SK-N-SH (cell line): ENCODE measurements at regions not wholly inside any gene's neighbourhood (a gene's known extent, or its start where the extent isn't known, plus 50 kb on each side); places are given as distances from the start of the nearest gene placed in this dataset.

Experiments
- CTCF ChIA-PET: fragments of 300-600, 350-600 bp; formaldehyde crosslinking; extraction: SDS; loops from one replicate; lab custom pipeline; 2021; lab: Yijun Ruan, JAX
- POLR2A ChIA-PET: fragments of 350-600 bp; sonication (Branson Sonifier 250); formaldehyde crosslinking; extraction: SDS; loops from one replicate; lab custom pipeline; 2020; ENCODE audit warnings: antibody characterized with exemption, inconsistent platforms; lab: Yijun Ruan, JAX
- DNase-seq: peaks from one replicate; pipeline ENCODE4 v3.0.0; 2012
- H2AFZ ChIP-seq: fragments of 200-600 bp; sonication (generic); 2 replicates; pipeline ENCODE4 v1.8.1; 2016; ENCODE audit warnings: antibody characterized with exemption, mild to moderate bottlenecking, low read depth
- H3F3A ChIP-seq: fragments of 200-600 bp; sonication (generic); replicated peaks from 2 replicates; pipeline ENCODE3; 2016; ENCODE audit warnings: antibody characterized with exemption, mild to moderate bottlenecking; ENCODE audit not compliant: insufficient read depth
- H3K27ac ChIP-seq, 2 experiments: fragments of 200-500 bp in 1 of 2; fragments of 200-600 bp in 1 of 2; sonication (Bioruptor generic) in 1 of 2; sonication (generic), shearing (Covaris generic) in 1 of 2; 2 replicates each; pipeline versions ENCODE4 v1.5.1 to v1.6.1; 2014 to 2016; ENCODE audit warnings: low read depth in 2 of 2, inconsistent platforms in 1 of 2, low read length in 1 of 2, mild to moderate bottlenecking in 1 of 2, mixed read lengths in 1 of 2
- H3K27me3 ChIP-seq: fragments of 200-600 bp; sonication (generic), shearing (Covaris generic); 2 replicates; pipeline ENCODE4 v1.6.1; 2016; ENCODE audit warnings: mixed run types; ENCODE audit not compliant: insufficient read depth
- H3K36me3 ChIP-seq, 2 experiments: fragments of 200-500 bp in 1 of 2; fragments of 200-600 bp in 1 of 2; sonication (Bioruptor generic) in 1 of 2; sonication (generic) in 1 of 2; replicated peaks in 1 of 2; 2 replicates each; pipeline versions ENCODE3 to v1.5.1; 2014 to 2016; ENCODE audit warnings: low read length in 1 of 2, mild to moderate bottlenecking in 1 of 2; ENCODE audit not compliant: insufficient read depth in 2 of 2, control insufficient read depth in 1 of 2
- H3K4me1 ChIP-seq, 2 experiments: fragments of 200-500 bp in 1 of 2; fragments of 200-600 bp in 1 of 2; sonication (Bioruptor generic) in 1 of 2; sonication (generic), shearing (Covaris generic) in 1 of 2; 2 replicates each; pipeline versions ENCODE4 v1.5.1 to v1.6.1; 2014 to 2016; ENCODE audit warnings: low read depth in 1 of 2, low read length in 1 of 2, mixed run types in 1 of 2; ENCODE audit not compliant: insufficient read depth in 2 of 2, control insufficient read depth in 1 of 2
- H3K4me2 ChIP-seq: fragments of 200-600 bp; sonication (generic), shearing (Covaris generic); 2 replicates; pipeline ENCODE4 v1.6.1; 2017; ENCODE audit warnings: mixed run types
- H3K4me3 ChIP-seq, 2 experiments: fragments of 200-500 bp in 1 of 2; fragments of 200-600 bp in 1 of 2; sonication (Bioruptor generic) in 1 of 2; sonication (generic), shearing (Covaris generic) in 1 of 2; 2 replicates each; pipeline versions ENCODE4 v1.5.1 to v1.8.1; 2014 to 2016; ENCODE audit warnings: low read depth in 2 of 2, inconsistent platforms in 1 of 2, low read length in 1 of 2, mild to moderate bottlenecking in 1 of 2, mixed read lengths in 1 of 2, moderate library complexity in 1 of 2
- H3K79me2 ChIP-seq: fragments of 200-600 bp; sonication (generic); 2 replicates; pipeline ENCODE4 v1.8.1; 2017; ENCODE audit warnings: mild to moderate bottlenecking; ENCODE audit not compliant: insufficient read depth
- H3K9ac ChIP-seq: fragments of 200-600 bp; sonication (generic); 2 replicates; pipeline ENCODE4 v1.6.1; 2017; ENCODE audit warnings: mixed run types
- H3K9me2 ChIP-seq: fragments of 200-600 bp; sonication (generic); 2 replicates; pipeline ENCODE4 v1.6.1; 2017; ENCODE audit warnings: mixed run types
- H3K9me3 ChIP-seq: fragments of 200-600 bp; sonication (generic); 2 replicates; pipeline ENCODE4 v1.6.1; 2017; ENCODE audit warnings: mixed run types, mild to moderate bottlenecking, moderate library complexity
- H4K20me1 ChIP-seq: fragments of 200-600 bp; sonication (generic); 2 replicates; pipeline ENCODE4 v1.6.1; 2017; ENCODE audit warnings: mild to moderate bottlenecking, mixed run types; ENCODE audit not compliant: insufficient read depth
- CHD2 ChIP-seq: fragments of 150-350 bp; IDR thresholded peaks from 2 replicates; pipeline ENCODE4 v1.6.1; 2018; ENCODE audit warnings: low read length; ENCODE audit not compliant: partially characterized antibody
- ELF1 ChIP-seq: IDR thresholded peaks from 2 replicates; pipeline ENCODE4 v1.4.0; 2012
- EP300 ChIP-seq, 2 experiments: IDR thresholded peaks; 2 replicates each; pipeline versions ENCODE4 v1.4.0 to v1.6.1; 2012; ENCODE audit warnings: borderline replicate concordance in 1 of 2, low read depth in 1 of 2, low read length in 1 of 2
- EZH2phosphoT487 ChIP-seq: fragments of 200-600 bp; sonication (generic); IDR thresholded peaks from 2 replicates; pipeline ENCODE4 v1.6.1; 2017; ENCODE audit warnings: low read depth, mixed run types, mild to moderate bottlenecking, antibody characterized with exemption, moderate library complexity, borderline replicate concordance
- GATA2 ChIP-seq: sonication (generic); formaldehyde crosslinking; IDR thresholded peaks from 2 replicates; pipeline ENCODE4 v1.5.0; 2020; ENCODE audit warnings: mild to moderate bottlenecking, missing genetic modification reagents
- MEF2A ChIP-seq: IDR thresholded peaks from 2 replicates; pipeline ENCODE4 v1.4.0; 2012; ENCODE audit warnings: low read depth, borderline replicate concordance
- POLR2AphosphoS5 ChIP-seq: IDR thresholded peaks from 2 replicates; pipeline ENCODE4 v1.6.1; 2012; ENCODE audit warnings: low read depth, low read length
- RAD21 ChIP-seq: IDR thresholded peaks from 2 replicates; pipeline ENCODE4 v1.6.1; 2012; ENCODE audit warnings: mild to moderate bottlenecking, low read length
- RFX5 ChIP-seq: IDR thresholded peaks from 2 replicates; pipeline ENCODE4 v1.6.1; 2012; ENCODE audit warnings: mild to moderate bottlenecking, improper control_type of control experiment, low read length
- TAF1 ChIP-seq: IDR thresholded peaks from 2 replicates; pipeline ENCODE4 v1.6.1; 2012; ENCODE audit warnings: low read depth, mild to moderate bottlenecking, low read length, moderate library complexity, borderline replicate concordance
- WGBS: methylation state at CpG from one replicate; pipeline ENCODE4 v1.1.6; 2017; ENCODE audit warnings: low lambda C conversion rate; 5-methylcytosine and 5-hydroxymethylcytosine counted together
- TF ChIP-seq, protein P1 (sequence below): IDR thresholded peaks from 2 replicates; pipeline ENCODE4 v1.4.0; 2012; ENCODE audit warnings: low read depth, borderline replicate concordance
- TF ChIP-seq, protein P2 (sequence below): IDR thresholded peaks from 2 replicates; pipeline ENCODE4 v1.4.0; 2012; ENCODE audit warnings: low read depth
- TF ChIP-seq, protein P3 (sequence below): IDR thresholded peaks from 2 replicates; pipeline ENCODE4 v1.4.0; 2012; ENCODE audit warnings: low read depth, borderline replicate concordance
- TF ChIP-seq, protein P4 (sequence below): fragments of 150-350 bp; IDR thresholded peaks from 2 replicates; pipeline ENCODE4 v1.6.1; 2017; ENCODE audit warnings: antibody characterized with exemption, low read length, low read depth, borderline replicate concordance

DNA sequence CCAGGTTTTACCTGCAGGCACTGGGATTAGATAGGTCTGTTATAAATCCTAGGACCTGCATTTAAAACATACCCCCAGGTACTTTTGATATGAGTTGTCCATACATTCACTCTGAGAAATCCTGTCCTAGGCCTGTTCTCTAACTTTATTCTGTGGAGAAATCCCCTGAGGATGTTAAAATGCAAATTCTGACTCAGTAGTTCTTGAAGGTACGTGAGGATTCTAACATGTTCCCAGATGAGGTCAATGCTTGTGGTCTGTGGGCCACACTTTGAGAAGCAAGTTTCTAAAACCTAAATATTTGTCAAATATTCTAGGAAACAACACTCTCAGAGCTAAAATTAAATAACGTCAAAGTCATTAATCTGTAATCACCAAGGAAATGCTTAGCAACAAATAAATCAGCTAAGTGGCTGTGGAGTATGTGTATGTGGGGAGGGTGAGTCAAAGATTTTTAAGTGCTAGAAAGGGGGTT lies 101.3 kb upstream of the MAGEB16 start:
- no peaks in the 10 kb centered on the region for H3K36me3 ChIP-seq
- H3K4me3 ChIP-seq = no peak overlapping the region
- DNase-seq = no peak
- H4K20me1 ChIP-seq = no peaks in the 10 kb centered on the region
- no peak overlapping the region for H3K9ac ChIP-seq
- no peaks in the 10 kb centered on the region for H3K4me1 ChIP-seq
- ChIA-PET POLR2A (no interaction called here), CTCF (no interaction called here)
- peaks cover 4% of the 10 kb centered on the region for H3F3A ChIP-seq
- no peaks in the 10 kb centered on the region for H3K79me2 ChIP-seq
- H3K4me2 ChIP-seq = no peak overlapping the region
- H2AFZ ChIP-seq = no peak overlapping the region
- TF ChIP-seq CHD2 = no peak
- TF ChIP-seq GATA2 (CRISPR knock-in tag) = no peak
- no peak for TF ChIP-seq EP300 (IDR thresholded peaks at IDR 0.05; ENCODE audit: borderline replicate concordance in 1 of 2, low read depth in 1 of 2, low read length in 1 of 2)
- no peak for TF ChIP-seq POLR2AphosphoS5
- TF ChIP-seq, protein P1, sequence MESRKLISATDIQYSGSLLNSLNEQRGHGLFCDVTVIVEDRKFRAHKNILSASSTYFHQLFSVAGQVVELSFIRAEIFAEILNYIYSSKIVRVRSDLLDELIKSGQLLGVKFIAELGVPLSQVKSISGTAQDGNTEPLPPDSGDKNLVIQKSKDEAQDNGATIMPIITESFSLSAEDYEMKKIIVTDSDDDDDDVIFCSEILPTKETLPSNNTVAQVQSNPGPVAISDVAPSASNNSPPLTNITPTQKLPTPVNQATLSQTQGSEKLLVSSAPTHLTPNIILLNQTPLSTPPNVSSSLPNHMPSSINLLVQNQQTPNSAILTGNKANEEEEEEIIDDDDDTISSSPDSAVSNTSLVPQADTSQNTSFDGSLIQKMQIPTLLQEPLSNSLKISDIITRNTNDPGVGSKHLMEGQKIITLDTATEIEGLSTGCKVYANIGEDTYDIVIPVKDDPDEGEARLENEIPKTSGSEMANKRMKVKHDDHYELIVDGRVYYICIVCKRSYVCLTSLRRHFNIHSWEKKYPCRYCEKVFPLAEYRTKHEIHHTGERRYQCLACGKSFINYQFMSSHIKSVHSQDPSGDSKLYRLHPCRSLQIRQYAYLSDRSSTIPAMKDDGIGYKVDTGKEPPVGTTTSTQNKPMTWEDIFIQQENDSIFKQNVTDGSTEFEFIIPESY = no peak
- TF ChIP-seq RAD21 = no peak
- no peak for TF ChIP-seq ELF1
- TF ChIP-seq, protein P2, sequence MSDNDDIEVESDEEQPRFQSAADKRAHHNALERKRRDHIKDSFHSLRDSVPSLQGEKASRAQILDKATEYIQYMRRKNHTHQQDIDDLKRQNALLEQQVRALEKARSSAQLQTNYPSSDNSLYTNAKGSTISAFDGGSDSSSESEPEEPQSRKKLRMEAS = no peak
- no peak for TF ChIP-seq EZH2phosphoT487
- H3K9me2 ChIP-seq = no peaks in the 10 kb centered on the region; the same call in 1 of the 2 replicates
- no peaks in the 10 kb centered on the region for H3K27me3 ChIP-seq
- no peaks in the 10 kb centered on the region for H3K9me3 ChIP-seq
- H3K27ac ChIP-seq = no peak overlapping the region
- 2% methylated on average over 2 of the region's 2 CpGs for WGBS

DNA sequence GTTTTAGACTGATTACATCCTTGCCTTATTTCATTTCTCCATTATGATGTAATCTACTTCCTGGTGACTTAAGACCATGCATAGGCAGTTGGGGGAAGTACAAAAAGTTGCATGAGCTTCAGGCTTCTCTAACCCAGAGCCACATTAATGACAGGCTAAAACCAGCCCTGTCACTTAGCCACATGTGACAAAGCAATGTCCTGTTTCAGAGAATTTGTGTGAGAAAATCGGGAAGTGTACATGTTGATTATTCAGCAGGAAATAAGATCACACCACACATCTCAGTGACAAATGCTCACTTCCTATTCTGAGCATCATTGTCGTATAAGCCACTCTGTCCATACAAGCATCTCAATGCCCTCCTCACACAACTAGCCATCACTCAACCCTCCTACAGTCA lies 98.5 kb upstream of the MAGEB16 start:
- DNase-seq = no peak
- Histone ChIP-seq H3K36me3 (no peaks in the 10 kb centered on the region), H3K9me2 (no peaks in the 10 kb centered on the region), H3K27me3 (no peaks in the 10 kb centered on the region), H4K20me1 (no peaks in the 10 kb centered on the region), H3K9ac (no peak overlapping the region), H3F3A (no peaks in the 10 kb centered on the region), H3K4me1 (no peaks in the 10 kb centered on the region), H3K9me3 (no peaks in the 10 kb centered on the region), H2AFZ (no peak overlapping the region), H3K79me2 (no peaks in the 10 kb centered on the region), H3K27ac (no peak overlapping the region), H3K4me2 (no peak overlapping the region), H3K4me3 (no peak overlapping the region)
- TF ChIP-seq, protein P3, sequence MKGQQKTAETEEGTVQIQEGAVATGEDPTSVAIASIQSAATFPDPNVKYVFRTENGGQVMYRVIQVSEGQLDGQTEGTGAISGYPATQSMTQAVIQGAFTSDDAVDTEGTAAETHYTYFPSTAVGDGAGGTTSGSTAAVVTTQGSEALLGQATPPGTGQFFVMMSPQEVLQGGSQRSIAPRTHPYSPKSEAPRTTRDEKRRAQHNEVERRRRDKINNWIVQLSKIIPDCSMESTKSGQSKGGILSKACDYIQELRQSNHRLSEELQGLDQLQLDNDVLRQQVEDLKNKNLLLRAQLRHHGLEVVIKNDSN = no peak
- no peak for TF ChIP-seq RFX5
- TF ChIP-seq TAF1 = no peak
- TF ChIP-seq ELF1 = no peak
- TF ChIP-seq, protein P4, sequence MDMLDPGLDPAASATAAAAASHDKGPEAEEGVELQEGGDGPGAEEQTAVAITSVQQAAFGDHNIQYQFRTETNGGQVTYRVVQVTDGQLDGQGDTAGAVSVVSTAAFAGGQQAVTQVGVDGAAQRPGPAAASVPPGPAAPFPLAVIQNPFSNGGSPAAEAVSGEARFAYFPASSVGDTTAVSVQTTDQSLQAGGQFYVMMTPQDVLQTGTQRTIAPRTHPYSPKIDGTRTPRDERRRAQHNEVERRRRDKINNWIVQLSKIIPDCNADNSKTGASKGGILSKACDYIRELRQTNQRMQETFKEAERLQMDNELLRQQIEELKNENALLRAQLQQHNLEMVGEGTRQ = no peak
- no peak for TF ChIP-seq MEF2A
- ChIA-PET CTCF (no interaction called here), POLR2A (no interaction called here)
- WGBS = 6% methylated on average over 2 of the region's 2 CpGs
